Panc1 (cell line): ENCODE measurements at regions not wholly inside any gene's neighbourhood (a gene's known extent, or its start where the extent isn't known, plus 50 kb on each side); places are given as distances from the start of the nearest gene placed in this dataset.

Experiments
- ATAC-seq: fragments of 200-7000 bp; cut with Tn5 transposase; 2 replicates; pipeline ENCODE4 v1.9.1; 2020; ENCODE audit warnings: mild to moderate bottlenecking, moderate library complexity
- BruUV-seq: library from RNA; stranded (reverse); fragments of 400-500 nt; replicated peaks from 2 replicates; lab custom pipeline; 2021; lab: Mats Ljungman, UMichigan
- CTCF ChIA-PET: fragments of 300-600 bp; sonication (Branson Sonifier 250); formaldehyde crosslinking; loops from one replicate; lab custom pipeline; 2022; ENCODE audit warnings: antibody characterized with exemption; lab: Charles Lee
- POLR2A ChIA-PET: fragments of 300-600 bp; sonication (Branson Sonifier 250); formaldehyde crosslinking; loops from one replicate; lab custom pipeline; 2022; ENCODE audit warnings: antibody characterized with exemption; lab: Charles Lee
- DNase-seq: peaks from one replicate; pipeline ENCODE4 v3.0.0-alpha.2; 2010; ENCODE audit warnings: low read depth, low spot score
- H3K27ac ChIP-seq: 2 replicates; pipeline ENCODE4 v1.5.1; 2011; ENCODE audit warnings: mild to moderate bottlenecking, low read length, inconsistent platforms
- H3K27me3 ChIP-seq: fragments of 200-500 bp; sonication (Bioruptor generic); 2 replicates; pipeline ENCODE4 v1.6.0; 2014; ENCODE audit warnings: low read length, inconsistent platforms; ENCODE audit not compliant: control insufficient read depth, insufficient read depth
- H3K36me3 ChIP-seq: fragments of 200-500 bp; sonication (Bioruptor generic); 2 replicates; pipeline ENCODE4 v1.5.1; 2014; ENCODE audit warnings: inconsistent platforms, mild to moderate bottlenecking, low read length, moderate library complexity; ENCODE audit not compliant: control insufficient read depth, insufficient read depth
- H3K4me1 ChIP-seq: 2 replicates; pipeline ENCODE4 v1.5.1; 2011; ENCODE audit warnings: inconsistent platforms, mild to moderate bottlenecking, low read length, moderate library complexity; ENCODE audit not compliant: control insufficient read depth, insufficient read depth
- H3K4me3 ChIP-seq, 2 experiments: 2 replicates each; pipeline ENCODE4 v1.5.1; 2011 to 2012; ENCODE audit warnings: low read depth in 2 of 2, low read length in 2 of 2, mild to moderate bottlenecking in 2 of 2, inconsistent platforms in 1 of 2, moderate library complexity in 1 of 2
- H3K9me3 ChIP-seq: fragments of 200-500 bp; sonication (Bioruptor generic); 2 replicates; pipeline ENCODE4 v1.5.1; 2014; ENCODE audit warnings: low read depth, mild to moderate bottlenecking, inconsistent platforms, low read length, moderate library complexity; ENCODE audit not compliant: control insufficient read depth, insufficient read depth
- POLR2AphosphoS5 ChIP-seq: IDR thresholded peaks from 2 replicates; pipeline ENCODE4 v1.6.1; 2012; ENCODE audit warnings: mild to moderate bottlenecking, low read depth, low read length, moderate library complexity
- SIN3A ChIP-seq: IDR thresholded peaks from 2 replicates; pipeline ENCODE4 v1.6.1; 2012; ENCODE audit warnings: low read depth, mild to moderate bottlenecking, low read length, moderate library complexity, borderline replicate concordance; ENCODE audit not compliant: insufficient read depth
- TCF7L2 ChIP-seq: IDR thresholded peaks from 2 replicates; pipeline ENCODE4 v1.6.1; 2011; ENCODE audit warnings: mild to moderate bottlenecking, low read depth, low read length, inconsistent platforms
- in situ Hi-C: cut with HindIII; loops from 2 replicates; pipeline ENCODE4 v1.10.0; 2016; ENCODE audit warnings: low sequenced_read_pairs, low pct_unique_long_range_greater_than_20kb
- intact Hi-C: fragments of 100-400 bp; cut with micrococcal nuclease; formaldehyde crosslinking; loops from one replicate; pipeline ENCODE4 v1.10.0; 2022; ENCODE audit not compliant: unreplicated experiment
- TF ChIP-seq, protein P1 (sequence below): fragments of 450-650 bp; IDR thresholded peaks from 2 replicates; pipeline ENCODE4 v1.5.1; 2017; ENCODE audit warnings: mild to moderate bottlenecking
- TF ChIP-seq, protein P2 (sequence below), 2 experiments: IDR thresholded peaks; 2 replicates each; pipeline ENCODE4 v1.6.1; 2011 to 2012; ENCODE audit warnings: low read depth in 2 of 2, control low read depth in 1 of 2, low read length in 1 of 2, mild to moderate bottlenecking in 1 of 2, moderate library complexity in 1 of 2; ENCODE audit not compliant: insufficient read depth in 1 of 2

DNA sequence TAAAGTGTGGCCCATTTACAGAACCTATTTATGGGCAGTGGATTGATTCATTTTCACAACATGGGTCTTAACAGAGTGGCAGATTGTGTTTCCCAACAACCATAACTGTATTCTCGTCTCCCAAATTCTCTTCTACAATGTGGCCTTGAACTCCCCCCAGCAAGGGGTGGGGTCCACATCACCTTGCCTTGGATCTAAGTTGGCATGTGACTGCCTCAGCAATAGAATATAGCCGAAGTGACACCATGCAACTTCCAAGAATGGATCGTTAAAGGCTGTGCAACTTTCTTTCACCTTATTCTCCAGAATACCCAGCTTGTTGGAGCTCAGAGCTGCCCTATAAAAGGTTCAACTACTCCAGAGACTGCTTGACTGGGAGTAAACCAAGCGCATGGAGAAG lies 72.0 kb upstream of the CDH5 start:
- no peaks in the 10 kb centered on the region for H3K9me3 ChIP-seq
- in situ Hi-C loops, result no loop called here
- H3K27ac ChIP-seq, result no peak overlapping the region
- H3K27me3 ChIP-seq, result no peaks in the 10 kb centered on the region; the same call in none of the 2 replicates
- intact Hi-C loops, result no loop called here
- TF ChIP-seq TCF7L2, result no peak
- TF ChIP-seq, protein P1, sequence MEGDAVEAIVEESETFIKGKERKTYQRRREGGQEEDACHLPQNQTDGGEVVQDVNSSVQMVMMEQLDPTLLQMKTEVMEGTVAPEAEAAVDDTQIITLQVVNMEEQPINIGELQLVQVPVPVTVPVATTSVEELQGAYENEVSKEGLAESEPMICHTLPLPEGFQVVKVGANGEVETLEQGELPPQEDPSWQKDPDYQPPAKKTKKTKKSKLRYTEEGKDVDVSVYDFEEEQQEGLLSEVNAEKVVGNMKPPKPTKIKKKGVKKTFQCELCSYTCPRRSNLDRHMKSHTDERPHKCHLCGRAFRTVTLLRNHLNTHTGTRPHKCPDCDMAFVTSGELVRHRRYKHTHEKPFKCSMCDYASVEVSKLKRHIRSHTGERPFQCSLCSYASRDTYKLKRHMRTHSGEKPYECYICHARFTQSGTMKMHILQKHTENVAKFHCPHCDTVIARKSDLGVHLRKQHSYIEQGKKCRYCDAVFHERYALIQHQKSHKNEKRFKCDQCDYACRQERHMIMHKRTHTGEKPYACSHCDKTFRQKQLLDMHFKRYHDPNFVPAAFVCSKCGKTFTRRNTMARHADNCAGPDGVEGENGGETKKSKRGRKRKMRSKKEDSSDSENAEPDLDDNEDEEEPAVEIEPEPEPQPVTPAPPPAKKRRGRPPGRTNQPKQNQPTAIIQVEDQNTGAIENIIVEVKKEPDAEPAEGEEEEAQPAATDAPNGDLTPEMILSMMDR, result no peak
- no peak for TF ChIP-seq POLR2AphosphoS5
- TF ChIP-seq, protein P2, sequence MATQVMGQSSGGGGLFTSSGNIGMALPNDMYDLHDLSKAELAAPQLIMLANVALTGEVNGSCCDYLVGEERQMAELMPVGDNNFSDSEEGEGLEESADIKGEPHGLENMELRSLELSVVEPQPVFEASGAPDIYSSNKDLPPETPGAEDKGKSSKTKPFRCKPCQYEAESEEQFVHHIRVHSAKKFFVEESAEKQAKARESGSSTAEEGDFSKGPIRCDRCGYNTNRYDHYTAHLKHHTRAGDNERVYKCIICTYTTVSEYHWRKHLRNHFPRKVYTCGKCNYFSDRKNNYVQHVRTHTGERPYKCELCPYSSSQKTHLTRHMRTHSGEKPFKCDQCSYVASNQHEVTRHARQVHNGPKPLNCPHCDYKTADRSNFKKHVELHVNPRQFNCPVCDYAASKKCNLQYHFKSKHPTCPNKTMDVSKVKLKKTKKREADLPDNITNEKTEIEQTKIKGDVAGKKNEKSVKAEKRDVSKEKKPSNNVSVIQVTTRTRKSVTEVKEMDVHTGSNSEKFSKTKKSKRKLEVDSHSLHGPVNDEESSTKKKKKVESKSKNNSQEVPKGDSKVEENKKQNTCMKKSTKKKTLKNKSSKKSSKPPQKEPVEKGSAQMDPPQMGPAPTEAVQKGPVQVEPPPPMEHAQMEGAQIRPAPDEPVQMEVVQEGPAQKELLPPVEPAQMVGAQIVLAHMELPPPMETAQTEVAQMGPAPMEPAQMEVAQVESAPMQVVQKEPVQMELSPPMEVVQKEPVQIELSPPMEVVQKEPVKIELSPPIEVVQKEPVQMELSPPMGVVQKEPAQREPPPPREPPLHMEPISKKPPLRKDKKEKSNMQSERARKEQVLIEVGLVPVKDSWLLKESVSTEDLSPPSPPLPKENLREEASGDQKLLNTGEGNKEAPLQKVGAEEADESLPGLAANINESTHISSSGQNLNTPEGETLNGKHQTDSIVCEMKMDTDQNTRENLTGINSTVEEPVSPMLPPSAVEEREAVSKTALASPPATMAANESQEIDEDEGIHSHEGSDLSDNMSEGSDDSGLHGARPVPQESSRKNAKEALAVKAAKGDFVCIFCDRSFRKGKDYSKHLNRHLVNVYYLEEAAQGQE (IDR thresholded peaks at IDR 0.05; ENCODE audit: insufficient read depth in 1 of 2, low read depth in 2 of 2, low read length in 1 of 2), result no peak
- no peak for TF ChIP-seq SIN3A
- CTCF ChIA-PET, result no interaction called here
- H3K4me3 ChIP-seq, result no peak overlapping the region
- no peaks in the 10 kb centered on the region for H3K4me1 ChIP-seq
- ATAC-seq (no peak), DNase-seq (no peak)
- POLR2A ChIA-PET, result no interaction called here
- no peaks in the 10 kb centered on the region for H3K36me3 ChIP-seq
- no TSS peak for BruUV-seq

- ChIA-PET CTCF (no interaction called here), POLR2A (no interaction called here)
- Histone ChIP-seq H3K27ac (no peak overlapping the region), H3K4me3 (no peak overlapping the region), H3K9me3 (no peaks in the 10 kb centered on the region), H3K27me3 (no peaks in the 10 kb centered on the region; the same call in none of the 2 replicates), H3K36me3 (no peaks in the 10 kb centered on the region), H3K4me1 (no peaks in the 10 kb centered on the region)
- ATAC-seq, result no peak
- in situ Hi-C loops, result no loop called here
- TF ChIP-seq SIN3A (no peak), TCF7L2 (no peak), POLR2AphosphoS5 (no peak)
- TF ChIP-seq, protein P1, result no peak
- TF ChIP-seq, protein P2 (IDR thresholded peaks at IDR 0.05; ENCODE audit: insufficient read depth in 1 of 2, low read depth in 2 of 2, low read length in 1 of 2), result no peak
- no peak for DNase-seq
- BruUV-seq, result no TSS peak
- intact Hi-C loops, result no loop called here
These were observed 72.6 kb upstream of the CDH5 start for GRCh38 chr16:66293932-66294331.
